GM11168 (cell line): ENCODE measurements at regions not wholly inside any gene's neighbourhood (a gene's known extent, or its start where the extent isn't known, plus 50 kb on each side); places are given as distances from the start of the nearest gene placed in this dataset.
"Not testable (repeated sequence)": the region's sequence is repeated elsewhere in the genome, so short reads cannot be mapped to it uniquely, and the experiment has no call there.

Experiments
- in situ Hi-C: fragments of 300-500 bp; cut with MboI; formaldehyde crosslinking; loops from one replicate; pipeline ENCODE4 v1.12.0; 2022; ENCODE audit warnings: low sequenced_read_pairs; ENCODE audit not compliant: unreplicated experiment

DNA sequence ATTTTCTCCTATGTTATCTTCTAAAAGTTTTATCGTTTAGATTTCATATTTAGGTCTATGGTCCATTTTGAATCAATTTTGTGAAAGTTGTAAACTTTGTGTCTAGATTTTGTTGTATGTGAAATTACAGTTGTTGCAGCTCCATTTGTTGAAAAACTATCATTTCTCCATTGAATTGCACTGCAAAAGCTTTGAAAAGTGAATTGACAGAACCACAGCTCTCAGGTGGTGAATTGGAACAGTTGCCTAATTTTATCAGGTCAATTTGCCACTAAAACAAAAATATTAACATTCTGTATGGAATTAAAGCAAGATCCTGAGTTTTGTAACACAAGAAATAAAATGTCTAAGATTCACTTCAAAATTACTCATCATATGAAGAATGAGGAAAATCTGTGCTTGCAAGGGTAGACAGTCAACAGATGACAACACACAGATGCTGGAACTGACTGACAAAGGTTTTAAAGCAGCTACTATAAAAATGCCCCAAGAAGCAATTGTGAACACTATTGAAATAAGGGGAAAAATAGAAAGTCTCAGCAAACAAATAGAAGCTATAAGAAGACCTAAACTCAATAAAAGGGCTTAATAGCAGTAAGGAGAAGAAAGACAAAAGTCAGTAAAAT is 346.7 kb downstream of the PAX1 start:
- in situ Hi-C loops, result no loop called here

DNA sequence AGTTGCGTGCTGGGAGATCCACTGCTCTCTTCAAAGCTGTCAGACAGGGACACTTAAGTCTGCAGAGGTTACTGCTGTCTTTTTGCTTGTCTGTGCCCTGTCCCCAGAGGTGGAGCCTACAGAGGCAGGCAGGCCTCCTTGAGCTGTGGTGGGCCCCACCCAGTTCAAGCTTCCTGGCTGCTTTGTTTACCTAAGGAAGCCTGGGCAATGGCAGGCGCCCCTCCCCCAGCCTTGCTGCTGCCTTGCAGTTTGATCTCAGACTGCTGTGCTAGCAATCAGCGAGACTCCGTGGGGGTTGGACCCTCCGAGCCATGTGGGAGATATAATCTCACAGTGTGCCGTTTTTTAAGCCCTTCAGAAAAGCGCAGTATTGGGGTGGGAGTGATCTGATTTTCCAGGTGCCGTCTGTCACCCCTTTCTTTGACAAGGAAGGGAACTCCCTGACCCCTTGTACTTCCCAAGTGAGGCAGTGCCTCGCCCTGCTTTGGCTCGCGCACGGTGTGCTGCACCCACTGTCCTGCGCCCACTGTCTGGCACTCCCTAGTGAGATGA is 340.6 kb downstream of the PAX1 start:
- in situ Hi-C loops, result not testable (repeated sequence)

DNA sequence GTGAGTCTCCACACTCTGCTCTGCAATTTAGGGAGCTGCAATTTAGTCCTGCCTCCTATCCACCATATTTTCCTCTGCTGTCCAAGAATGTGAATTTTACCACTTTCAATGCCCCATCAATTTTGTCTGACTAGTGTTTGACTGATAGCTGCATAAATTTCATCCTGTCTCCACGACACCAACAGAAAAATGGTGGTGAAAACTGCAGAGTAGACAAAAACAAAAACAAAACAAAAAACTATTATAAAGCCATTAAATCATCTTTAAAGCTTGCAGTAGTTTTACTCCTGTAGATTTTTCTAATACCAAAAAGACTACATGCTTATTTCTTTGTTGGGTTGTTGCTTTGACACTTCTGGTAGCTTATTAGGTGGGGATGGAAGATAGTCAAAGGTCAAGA is 322.0 kb downstream of the PAX1 start:
- in situ Hi-C loops, result no loop called here

DNA sequence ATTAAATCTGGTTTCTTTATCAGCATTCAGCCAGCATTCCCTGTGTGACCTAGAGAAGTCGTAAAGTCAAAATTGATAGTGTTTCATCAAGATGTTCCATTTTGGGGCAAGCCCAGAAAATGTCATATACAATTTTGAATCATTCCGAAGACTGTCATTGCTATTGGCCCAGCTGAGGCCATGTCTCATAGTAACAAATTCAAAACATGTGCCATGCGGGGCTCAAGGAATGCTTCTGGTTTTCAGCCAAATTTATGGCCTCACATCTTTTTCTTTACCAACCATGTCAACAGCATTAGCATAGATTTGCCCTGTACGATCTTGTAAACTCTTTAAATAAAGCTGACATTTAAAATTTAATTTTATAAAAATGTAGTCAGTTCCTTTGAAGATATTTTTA is 314.7 kb downstream of the PAX1 start:
- in situ Hi-C loops, result no loop called here

DNA sequence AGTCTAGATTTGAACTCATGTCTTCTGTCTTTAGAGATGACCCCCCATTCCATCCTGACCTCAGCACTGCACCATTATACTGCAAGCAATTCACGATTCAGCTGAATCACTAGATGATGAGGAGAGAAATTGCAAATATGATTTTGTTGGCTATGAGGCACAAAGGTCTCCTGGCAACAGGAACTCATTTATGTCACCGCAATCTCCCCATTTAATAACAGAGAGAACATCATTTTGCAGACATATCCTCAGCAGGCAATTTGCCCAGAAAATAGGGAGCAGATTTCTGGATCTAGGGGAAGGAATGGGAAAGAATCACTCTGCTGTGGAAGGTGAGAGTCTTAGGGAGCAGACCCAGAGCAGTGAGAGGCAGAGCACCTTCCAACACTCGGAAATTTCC is 303.0 kb downstream of the PAX1 start:
- in situ Hi-C loops, result no loop called here

DNA sequence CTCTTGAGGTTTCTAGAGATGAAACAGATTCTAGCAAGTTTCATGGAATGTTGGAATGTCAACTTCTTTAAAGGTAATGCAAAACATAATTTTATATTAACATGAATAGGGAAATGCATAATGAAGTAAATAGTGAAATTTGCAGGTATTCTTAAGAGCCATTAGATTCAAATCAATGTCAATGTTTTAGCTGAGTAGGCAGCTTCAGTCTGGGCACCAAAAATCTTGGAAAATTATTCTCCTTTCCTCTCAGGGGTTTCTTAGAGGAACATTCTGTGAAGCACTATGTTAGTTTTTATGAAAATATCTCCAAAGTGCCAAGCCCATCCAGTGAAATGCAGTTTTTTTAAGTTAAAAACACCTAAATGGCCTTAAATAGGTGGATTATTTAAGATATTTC is 300.8 kb downstream of the PAX1 start:
- in situ Hi-C loops, result no loop called here

DNA sequence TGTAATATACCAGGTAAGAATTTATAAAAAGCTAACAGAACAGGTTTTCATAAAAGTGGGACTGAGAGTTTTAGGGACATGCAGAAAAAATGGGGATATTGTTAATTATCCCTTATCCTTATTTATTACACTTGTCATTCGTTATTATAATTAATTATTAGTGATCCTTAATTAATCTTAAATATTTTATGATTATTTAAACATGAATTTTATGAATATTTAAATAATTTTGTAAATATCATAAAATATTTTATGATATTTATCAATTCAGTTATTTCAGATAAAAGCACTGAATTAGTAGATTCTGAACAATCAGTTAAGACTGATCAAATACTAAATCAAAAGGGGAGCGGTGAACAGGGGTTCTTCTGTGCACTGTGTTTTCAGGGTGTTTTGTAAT is 300.1 kb downstream of the PAX1 start:
- in situ Hi-C loops, result no loop called here

DNA sequence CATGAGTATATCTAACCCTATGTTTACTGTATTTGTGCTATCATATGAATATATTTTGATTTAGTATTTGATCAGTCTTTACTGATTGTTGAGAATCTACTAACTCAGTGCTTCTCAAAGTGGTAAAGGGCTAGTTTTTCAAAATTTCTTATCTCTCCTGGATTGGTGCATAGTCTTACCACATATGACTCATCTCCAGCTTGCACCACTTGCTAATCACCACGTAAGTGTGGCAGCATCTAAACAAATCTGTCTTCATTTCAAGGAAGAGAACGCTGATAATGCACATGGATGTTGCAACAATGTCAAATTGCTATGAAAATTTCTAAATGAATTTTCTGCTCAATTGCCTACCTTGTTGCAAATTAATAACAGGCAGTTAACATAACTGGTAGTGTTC is 299.5 kb downstream of the PAX1 start:
- in situ Hi-C loops, result no loop called here

DNA sequence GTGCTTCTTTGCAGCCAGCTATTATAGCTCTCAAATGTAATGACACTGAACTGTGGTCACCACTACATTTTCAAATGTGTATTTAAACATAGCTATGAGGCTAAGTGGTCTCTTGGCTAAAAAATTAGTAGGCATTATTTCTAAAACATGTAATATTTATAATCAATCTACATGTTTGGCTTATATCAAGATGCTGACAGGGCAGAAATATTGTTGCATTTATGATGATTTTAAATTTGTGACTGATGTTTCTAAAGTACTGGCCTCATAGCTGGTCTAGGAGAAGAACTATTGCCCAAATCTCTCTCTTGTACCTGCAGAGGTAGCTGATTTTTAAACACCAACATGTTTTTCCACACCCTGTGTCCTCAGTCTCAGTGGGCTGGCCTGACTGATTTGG is 298.2 kb downstream of the PAX1 start:
- in situ Hi-C loops, result no loop called here

DNA sequence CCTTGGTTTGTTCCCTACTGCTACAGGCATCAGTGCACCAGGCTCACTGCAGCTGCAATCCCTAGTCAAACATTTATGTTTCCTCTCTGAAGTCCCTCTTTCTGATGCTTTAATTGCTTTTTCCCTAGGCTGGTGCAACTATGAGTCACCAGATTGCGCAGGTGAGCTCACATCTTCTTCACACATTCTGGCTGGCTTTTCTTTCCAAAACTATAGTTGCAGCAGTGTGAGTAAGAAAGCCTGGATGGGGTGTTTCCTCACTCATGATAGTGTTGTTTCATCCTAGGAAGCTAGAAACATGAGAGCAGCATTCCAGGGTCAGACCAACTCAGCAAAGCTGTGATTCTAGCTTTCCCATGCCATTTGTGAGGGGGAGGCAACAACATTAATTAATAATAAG is 296.4 kb downstream of the PAX1 start:
- in situ Hi-C loops, result no loop called here

DNA sequence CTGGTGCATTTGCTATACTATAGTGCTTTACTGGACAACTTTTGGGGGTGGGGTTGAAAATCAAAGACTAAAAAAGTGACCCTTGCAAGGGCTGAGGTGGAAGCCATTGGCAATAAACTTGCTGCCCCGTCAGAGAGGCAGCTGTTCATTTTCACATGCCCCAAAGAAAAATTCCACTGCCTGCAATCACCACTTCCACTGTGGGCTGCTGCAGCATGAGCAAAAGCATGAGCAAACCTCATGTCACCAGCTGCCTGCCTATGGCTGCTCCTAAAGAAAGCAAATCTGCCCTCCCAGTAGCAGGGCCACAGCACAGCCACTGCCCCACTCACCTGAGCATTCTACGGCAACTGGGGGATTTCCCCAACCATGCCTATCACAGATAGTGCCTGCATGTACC is 290.0 kb downstream of the PAX1 start:
- in situ Hi-C loops, result no loop called here

DNA sequence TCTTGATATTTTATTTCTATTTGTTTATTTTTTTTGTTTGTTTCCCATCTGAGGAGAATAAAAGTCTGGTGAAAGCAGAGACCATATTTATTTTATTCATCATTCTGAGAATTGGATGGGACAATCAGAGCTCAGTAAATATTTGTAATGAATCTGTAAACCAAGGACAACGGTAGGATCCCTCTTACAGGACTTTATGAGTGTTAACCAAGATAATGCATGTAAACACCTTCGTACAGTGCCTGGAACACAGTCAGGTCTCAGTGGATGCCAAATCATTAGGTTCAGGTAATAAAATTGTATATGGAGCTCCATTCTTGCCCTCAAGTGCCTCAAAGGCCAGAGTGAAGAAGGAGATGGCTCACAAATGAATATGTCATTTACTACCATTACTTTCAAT is 288.7 kb downstream of the PAX1 start:
- in situ Hi-C loops, result no loop called here

DNA sequence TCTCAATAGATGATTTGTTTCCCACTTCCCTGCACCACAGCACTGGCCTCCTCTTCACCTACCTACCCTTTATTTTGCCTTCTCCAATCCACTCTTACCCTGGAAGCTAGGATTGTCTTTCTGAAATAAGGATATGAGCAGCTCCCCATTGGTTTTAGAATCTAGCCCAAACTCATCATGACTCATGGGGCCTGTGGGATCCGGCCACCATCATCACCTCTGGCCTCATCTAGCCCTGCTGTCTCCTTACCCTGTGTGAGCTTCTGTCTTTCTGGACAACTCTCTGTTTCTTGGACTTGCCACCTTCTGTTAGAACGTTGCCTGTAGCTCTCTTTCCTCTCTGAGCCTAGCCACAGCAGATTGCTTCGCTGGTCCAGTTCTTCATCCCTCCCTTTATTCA is 277.1 kb downstream of the PAX1 start:
- in situ Hi-C loops, result no loop called here

DNA sequence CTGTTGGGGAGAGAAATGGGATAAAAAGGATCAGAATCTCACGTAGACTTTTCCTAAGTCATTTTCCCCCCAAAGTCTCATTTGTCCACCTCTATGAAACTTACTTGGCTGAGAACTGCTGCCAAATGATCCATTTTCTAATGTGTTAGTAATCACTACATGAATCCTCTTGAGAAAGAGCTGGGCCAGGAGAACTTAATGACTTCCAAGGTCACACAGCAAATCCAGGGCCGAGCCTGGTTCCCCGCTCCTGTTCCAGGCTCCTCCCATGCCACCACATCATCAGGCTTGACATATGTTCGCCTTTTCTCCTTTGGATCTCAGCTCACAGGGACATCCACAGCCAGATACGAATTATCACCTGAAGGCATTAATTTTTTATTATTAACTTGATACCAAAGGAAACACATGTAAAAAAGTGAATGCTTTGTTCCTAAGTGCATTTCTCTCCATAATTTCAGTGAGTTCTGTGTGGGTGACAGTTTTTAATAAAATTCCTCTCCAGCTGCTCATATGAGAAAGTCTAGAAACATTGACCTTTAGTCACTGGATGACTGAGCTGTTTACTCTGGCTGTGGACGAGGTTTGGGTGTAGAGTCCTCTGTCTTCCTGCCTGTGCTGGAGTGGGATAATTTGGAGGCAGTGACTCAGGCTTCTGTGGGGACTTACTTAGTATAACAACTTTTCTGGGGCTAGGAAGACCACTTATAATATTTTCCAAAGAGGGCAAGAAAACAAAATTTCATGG is 276.3 kb downstream of the PAX1 start:
- in situ Hi-C loops, result no loop called here

DNA sequence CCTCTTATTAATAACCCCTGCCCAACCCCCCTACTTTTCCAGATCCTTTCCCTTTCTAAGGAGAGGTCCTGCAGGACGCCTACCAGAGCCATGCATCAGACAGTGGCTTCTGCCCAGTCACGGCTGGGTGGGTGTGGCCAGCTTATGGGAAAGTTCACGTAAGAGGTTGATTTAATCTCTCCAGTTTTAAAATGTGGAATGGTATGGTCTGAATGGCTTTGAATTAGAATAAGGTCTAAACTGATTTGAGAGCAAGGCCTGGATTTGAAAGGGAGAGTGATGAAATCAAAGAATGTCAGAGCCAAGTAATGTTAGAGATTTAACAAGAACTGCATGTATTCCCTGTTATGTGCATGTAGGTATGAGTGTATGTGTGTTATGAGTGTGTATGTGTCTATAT is 275.7 kb downstream of the PAX1 start:
- in situ Hi-C loops, result no loop called here

DNA sequence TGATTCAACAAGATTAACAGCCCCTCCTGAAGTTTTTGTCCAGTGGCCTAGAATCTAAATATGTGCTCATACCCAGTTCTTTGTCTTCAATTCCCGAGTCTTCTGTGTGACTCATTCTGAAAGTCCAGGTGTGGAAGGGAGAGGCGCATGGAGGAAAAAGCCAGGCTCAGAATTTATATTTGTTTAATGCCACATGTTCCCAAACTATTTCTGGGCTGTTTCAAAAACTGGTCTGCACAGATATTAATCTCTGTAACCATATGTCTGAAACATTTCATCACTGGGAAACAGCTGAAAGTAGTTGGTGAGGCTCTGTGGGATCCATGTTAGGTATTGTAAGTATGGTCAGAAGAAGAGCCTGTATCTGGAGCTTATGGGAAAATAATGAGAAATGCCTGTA is 266.0 kb downstream of the PAX1 start:
- in situ Hi-C loops, result no loop called here

DNA sequence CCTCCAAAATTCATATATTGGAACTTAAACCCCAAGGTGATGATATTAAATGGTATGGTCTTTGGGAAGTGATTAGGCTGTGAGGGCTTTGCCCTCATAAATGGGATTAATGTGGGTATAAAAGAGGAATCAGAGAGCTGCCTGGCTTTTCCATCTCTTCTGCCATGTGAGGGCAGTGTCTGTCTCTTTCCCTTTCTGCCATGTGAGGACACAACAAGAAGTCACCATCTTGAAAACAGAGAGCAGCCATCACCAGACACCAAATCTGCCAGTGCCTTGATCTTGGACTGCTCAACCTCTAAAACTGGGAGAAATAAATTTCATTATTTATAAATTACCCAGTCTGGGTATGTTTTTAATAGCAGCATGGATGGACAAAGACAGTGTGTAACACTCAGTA is 263.0 kb downstream of the PAX1 start:
- in situ Hi-C loops, result no loop called here

DNA sequence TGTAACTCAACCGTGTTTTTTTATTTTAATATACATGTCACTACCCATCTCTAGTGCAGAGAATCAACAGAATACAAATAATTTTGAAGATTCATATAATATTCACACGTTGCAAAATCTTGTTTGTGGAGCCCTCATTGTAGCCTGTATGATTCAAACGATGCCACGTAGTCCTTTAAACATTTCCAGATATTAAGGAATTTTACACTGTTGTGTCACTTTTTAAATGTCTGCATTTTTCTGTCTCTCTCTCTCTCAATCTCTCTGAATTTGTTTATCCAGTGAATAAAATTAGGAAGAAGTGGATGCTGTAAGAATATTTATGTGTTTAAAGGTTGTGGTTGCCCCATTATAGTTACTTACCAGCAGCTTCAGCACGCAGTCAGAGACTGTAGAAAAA is 262.0 kb downstream of the PAX1 start:
- in situ Hi-C loops, result no loop called here

DNA sequence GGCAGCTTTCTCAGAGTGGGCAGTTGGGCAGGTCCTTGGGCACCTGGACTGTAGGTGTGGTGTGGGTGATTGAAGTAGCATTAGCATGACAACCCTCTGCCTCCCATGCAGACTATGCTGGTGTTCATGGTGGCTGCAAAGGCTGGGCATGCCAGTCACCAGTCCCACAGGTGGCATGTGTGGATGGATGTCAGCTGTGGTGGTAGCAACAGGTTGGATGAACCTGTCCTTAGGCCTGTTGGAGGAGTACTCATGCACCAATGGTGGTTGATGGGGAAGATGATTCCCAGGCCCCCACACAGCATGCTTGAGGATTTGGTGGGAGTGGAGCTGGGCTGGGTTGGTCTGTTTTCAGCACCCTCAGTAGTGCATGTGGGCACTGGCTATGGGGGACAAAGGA is 251.1 kb downstream of the PAX1 start:
- in situ Hi-C loops, result no loop called here

DNA sequence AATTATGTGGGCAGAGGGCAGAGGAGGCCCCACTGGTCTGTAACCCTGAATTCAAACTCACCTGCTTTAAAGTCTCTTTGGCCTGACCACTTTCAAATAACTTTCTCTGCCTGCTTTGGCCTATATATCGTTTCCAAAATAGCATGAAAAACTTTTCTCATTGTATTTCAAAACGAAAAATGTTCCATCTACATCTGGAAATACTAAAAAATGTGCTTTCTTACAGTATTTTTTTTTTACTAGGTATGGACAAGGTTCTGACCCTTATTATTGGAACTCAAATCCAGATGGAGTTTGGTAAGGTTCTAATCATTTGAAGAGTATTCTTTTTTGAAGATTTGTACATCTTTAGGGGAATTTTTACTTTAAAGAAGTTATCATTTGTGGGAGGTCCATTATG is 241.9 kb downstream of the PAX1 start:
- in situ Hi-C loops, result no loop called here

DNA sequence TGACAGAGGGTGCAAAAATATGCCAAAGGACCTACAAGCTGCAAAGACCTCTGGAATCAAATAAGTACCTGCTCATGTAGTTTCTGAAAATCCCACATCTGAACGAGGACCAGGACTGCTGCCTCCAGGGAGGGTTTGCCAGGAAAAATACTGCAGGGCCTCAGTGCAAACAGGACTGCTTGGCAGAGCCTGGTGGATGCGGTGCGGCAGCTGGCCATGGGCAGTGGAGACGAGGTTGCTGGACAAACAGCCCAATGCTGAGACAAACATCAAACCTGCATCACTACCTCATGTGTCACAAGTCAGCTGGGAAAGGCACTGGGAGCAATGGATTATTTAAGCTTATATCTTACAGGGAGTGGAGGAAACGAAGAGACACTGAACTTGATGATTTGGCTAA is 238.8 kb downstream of the PAX1 start:
- in situ Hi-C loops, result no loop called here
